Suprapubic skin (tissue), 3 donors: ENCODE measurements at regions not wholly inside any gene's neighbourhood (a gene's known extent, or its start where the extent isn't known, plus 50 kb on each side); places are given as distances from the start of the nearest gene placed in this dataset.

ENCODE experiments used
- POLR2A ChIP-seq, 2 donors: fragments of 450-650 bp; IDR thresholded peaks; one replicate each; pipeline ENCODE4 v1.6.1; 2017; ENCODE audit warnings: antibody characterized with exemption in 2 of 2, mild to moderate bottlenecking in 2 of 2, moderate library complexity in 2 of 2
- TF ChIP-seq, protein P1 (sequence below), 2 donors: fragments of 200-600 bp in 1 of 2; fragments of 450-650 bp in 1 of 2; sonication (generic) in 1 of 2; IDR thresholded peaks; one replicate each; pipeline ENCODE4 v1.5.1; 2016 to 2019; ENCODE audit warnings: antibody characterized with exemption in 2 of 2, mild to moderate bottlenecking in 1 of 2, moderate library complexity in 1 of 2

- TF ChIP-seq, protein P1, sequence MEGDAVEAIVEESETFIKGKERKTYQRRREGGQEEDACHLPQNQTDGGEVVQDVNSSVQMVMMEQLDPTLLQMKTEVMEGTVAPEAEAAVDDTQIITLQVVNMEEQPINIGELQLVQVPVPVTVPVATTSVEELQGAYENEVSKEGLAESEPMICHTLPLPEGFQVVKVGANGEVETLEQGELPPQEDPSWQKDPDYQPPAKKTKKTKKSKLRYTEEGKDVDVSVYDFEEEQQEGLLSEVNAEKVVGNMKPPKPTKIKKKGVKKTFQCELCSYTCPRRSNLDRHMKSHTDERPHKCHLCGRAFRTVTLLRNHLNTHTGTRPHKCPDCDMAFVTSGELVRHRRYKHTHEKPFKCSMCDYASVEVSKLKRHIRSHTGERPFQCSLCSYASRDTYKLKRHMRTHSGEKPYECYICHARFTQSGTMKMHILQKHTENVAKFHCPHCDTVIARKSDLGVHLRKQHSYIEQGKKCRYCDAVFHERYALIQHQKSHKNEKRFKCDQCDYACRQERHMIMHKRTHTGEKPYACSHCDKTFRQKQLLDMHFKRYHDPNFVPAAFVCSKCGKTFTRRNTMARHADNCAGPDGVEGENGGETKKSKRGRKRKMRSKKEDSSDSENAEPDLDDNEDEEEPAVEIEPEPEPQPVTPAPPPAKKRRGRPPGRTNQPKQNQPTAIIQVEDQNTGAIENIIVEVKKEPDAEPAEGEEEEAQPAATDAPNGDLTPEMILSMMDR (IDR thresholded peaks at IDR 0.05) = no peak
- no peak for TF ChIP-seq POLR2A (IDR thresholded peaks at IDR 0.05)
Measured at GRCh38 chr3:64871834-64872249, 184.0 kb upstream of the ADAMTS9 start.
